Glomerular visceral epithelial cell (primary cell): ENCODE measurements at regions not wholly inside any gene's neighbourhood (a gene's known extent, or its start where the extent isn't known, plus 50 kb on each side); places are given as distances from the start of the nearest gene placed in this dataset.
"Not testable (repeated sequence)": the region's sequence is repeated elsewhere in the genome, so short reads cannot be mapped to it uniquely, and the experiment has no call there.

ENCODE experiments used
- DNase-seq: peaks from one replicate; pipeline ENCODE4 v3.0.0-alpha.2; 2016; ENCODE audit errors: extremely low spot score

DNA sequence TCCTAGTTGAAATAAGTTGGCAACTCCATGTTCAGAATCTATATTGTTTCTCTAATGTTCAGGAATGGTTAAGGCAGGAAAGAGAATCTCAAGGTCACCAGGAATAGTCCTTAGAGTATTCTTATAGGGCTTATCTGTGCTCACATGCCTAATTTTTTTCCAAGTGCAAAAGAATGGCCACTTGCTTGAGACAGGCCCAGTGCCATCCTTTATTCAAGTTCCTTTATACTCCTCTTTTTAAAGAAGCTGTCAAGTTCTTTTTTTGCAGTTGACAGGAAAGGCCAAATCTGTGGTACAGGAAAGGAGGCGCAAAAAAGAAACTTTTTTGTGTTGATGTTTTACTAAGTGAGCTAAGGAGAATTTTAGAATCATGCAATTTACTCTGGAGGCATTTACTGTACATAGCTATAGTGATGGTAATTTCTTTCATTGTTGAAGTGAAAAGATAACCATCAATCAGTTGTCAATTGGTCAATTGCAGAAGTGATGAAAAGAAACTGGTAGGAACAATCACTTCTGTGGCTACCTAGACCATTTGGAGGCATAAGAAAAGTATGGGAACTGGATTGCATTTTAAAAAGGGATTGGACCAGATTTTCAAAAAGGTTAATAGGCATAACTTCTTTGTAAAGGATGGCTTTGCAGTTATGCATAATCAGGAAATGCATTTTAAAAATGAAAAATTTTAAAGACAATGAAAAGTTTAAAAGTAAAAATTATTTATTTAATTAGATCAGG, 102.5 kb upstream of the SOX2 start:
- no peak for DNase-seq

DNA sequence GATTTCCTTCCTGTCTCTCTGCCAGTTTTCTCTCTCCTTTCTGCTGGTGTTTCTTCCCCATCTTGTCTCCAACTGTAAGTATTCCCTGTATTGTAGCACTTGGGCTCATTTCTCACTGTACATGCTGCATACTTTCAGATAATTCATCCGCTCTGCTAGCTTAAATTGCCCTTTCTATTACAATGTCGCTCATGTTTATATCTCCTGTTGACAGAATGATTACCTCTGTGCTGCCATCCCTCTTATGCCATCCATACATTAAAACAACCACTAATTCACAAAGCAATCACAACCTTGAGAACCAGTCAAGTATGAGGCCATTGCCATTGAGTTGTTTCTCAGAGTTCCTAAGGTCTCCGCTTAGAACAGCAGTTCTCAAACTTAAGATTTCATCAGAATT, 107.5 kb upstream of the SOX2 start:
- no peak for DNase-seq

GRCh38 chr3:181596126-181596525, 115.6 kb upstream of the SOX2 start:
- DNase-seq: no peak

DNA sequence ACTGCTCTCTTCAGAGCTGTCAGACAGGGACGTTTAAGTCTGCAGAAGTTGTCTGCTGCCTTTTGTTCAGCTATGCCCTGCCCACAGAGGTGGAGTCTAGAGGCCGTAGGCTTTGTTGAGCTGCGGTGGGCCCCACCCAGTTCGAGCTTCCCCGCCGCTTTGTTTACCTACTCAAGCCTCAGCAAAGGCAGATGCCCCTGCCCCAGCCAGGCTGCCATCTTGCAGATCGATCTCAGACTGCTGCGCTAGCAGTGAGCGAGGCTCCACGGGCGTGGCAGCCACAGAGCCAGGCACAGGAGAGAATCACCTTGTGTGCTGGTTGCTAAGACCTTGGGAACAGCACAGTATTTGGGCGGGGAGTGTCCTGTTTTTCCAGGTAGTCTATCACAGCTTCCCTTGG, 120.8 kb upstream of the SOX2 start:
- DNase-seq: not testable (repeated sequence)

GRCh38 chr3:181582619-181583018, 129.1 kb upstream of the SOX2 start:
- DNase-seq: no peak

GRCh38 chr3:181581656-181582055, 130.1 kb upstream of the SOX2 start:
- DNase-seq: no peak

GRCh38 chr3:181578743-181579142, 133.0 kb upstream of the SOX2 start:
- DNase-seq: no peak

- DNase-seq: no peak
Measured at GRCh38 chr3:181572432-181572831, 139.3 kb upstream of the SOX2 start.

- DNase-seq: no peak
Measured at GRCh38 chr3:181570472-181570871, 141.3 kb upstream of the SOX2 start.

- DNase-seq: no peak
Measured at GRCh38 chr3:181569356-181569940, 142.3 kb upstream of the SOX2 start.

DNA sequence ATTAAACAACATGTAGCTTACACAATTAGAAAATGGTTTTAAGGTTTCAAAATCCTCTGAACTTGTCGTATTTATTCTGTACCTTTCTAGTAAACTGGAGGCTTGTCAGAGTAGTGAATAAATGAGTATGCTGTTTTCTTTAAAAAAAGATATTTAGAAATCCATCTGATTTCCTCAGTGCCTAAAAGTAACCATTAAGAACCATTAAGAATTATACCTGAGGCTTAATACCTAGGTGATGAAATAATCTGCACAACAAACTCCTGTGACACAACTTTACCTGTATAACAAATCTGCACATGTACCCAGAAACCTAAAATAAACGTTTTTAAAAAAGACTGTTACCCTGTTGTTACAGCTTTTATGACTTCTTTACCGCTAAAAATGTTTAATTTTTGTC, 143.0 kb upstream of the SOX2 start:
- DNase-seq: no peak

GRCh38 chr3:181568248-181568647, 143.5 kb upstream of the SOX2 start:
- DNase-seq: no peak

DNA sequence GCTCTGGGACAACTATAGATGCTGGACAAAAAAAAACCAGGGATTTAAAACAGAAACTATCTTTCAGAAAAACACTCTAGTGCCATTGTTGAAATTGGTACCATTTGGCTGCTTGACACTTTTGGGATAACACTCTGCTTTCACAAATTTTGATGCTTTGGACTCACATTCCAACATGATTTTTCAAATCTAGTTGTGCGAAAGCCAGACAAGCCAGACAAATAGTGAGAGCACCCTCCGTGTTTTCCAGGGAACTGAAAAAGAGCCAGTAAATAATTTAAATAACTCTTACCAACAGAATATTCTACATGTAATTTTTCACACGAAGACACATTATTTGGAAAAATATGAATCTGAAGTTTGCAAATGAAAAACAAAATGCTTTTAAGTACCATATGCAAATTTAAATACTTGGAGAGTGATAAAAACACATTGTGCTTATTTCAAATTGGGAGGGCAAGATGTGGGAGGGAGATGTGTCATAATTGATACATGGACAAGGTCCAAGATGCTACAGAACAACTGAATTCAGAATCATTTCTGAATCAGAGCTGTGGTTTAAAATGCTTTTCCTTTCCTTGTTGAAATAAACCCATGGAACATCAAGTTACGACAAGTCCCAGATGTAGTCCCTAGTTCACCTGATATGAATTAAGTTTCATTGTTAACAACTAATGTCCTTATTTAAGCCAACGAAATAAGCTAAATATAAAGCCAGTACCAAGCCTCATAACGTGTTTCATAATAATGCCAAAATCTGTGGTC, 144.2 kb upstream of the SOX2 start:
- DNase-seq: no peak

- DNase-seq: no peak
Measured at GRCh38 chr3:181565416-181565815, 146.3 kb upstream of the SOX2 start.

- no peak for DNase-seq
Measured at GRCh38 chr3:181564222-181564621, 147.5 kb upstream of the SOX2 start.

DNA sequence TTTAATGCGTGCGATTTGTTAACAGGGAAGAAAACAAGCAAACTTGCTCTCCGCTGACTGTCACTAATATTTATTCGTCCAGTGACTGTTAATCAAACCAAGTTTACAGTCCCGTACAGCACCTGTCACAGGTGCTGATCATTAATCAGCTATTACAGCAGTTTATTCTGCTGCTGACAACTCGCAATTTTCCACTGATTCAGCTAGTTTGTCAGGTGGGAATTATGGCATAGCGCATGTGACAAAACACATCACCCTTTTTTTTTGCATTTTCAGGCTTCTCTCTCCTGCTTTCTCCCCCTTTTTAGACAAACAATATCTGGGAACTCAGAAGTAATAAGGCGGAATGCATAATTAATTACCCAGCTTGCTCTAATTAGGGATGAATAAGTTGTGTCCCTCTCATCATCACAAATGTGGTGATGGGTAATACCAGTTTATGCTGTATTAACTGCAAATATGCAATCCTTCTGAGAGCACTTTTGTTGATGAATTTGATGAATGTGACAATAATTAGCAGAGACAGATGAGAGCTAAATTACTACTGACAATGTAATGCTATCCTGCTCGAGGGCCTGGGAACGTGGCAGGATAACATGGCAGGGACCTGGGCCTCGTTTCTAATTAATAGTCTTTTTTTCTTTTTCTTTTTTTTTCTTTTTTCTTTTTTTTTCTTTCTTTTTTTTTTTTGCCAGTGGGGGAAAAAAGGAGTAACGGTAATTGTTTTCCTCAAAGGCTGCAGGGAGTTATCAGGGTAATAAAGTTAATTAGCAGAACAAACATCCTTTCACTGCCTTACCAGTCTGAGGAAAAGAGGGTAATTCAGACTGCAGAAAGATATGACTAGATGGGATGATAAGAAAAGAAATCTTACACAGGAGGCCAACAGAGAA, 150.3 kb upstream of the SOX2 start:
- no peak for DNase-seq

DNA sequence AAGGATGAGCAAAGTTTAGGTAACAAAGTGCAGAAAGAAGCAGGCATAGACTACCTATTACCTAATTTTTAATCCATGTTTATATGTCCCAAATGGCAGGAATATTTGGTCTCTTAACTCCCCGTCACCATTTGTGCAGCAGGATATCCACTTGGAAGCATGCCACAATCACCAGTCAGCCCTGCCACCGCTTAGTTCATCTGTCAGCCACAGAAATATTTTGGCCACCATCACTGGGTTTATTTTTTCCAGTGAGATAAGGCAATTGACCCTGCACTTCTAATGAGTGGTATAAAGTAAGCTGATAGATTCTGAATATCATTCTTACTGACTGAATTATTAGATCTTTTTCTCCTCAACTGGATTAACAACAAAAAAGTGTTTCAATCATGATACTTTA, 152.9 kb upstream of the SOX2 start:
- DNase-seq: no peak

GRCh38 chr3:181555681-181556080, 156.0 kb upstream of the SOX2 start:
- DNase-seq: no peak

- DNase-seq: no peak
Measured at GRCh38 chr3:181554233-181554765, 157.4 kb upstream of the SOX2 start.

- DNase-seq: no peak
Measured at GRCh38 chr3:181549266-181549665, 162.5 kb upstream of the SOX2 start.

DNA sequence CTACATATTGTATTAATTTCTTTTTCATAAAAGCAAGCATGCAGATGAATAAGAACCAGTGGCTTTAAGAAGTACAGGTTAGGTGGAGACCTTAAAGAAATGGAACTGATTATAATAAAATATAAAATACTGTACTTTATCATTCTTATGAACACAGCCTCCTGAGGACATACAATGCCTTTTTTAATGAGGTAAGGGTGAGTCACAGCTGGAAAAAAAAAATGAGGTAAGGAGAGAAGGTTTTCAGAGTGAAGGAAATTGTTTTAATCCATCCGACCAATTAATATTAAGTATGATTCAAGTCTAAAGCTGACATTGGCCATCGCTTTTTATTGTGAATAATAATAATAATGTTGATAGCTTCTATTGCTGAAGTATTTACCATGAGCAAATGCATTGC, 170.3 kb upstream of the SOX2 start:
- no peak for DNase-seq

GRCh38 chr3:181534781-181535221, 176.9 kb upstream of the SOX2 start:
- no peak for DNase-seq
